Smooth muscle cell (in vitro differentiated cells): ENCODE measurements at regions not wholly inside any gene's neighbourhood (a gene's known extent, or its start where the extent isn't known, plus 50 kb on each side); places are given as distances from the start of the nearest gene placed in this dataset.

Experiments used
- DNase-seq: peaks from one replicate; lab custom pipeline; 2025; ENCODE audit not compliant: unreplicated experiment; lab: John Stamatoyannopoulos, UW
- H2AFZ ChIP-seq: fragments of 200-600 bp; sonication (generic); 2 replicates; pipeline ENCODE4 v1.6.0; 2016; ENCODE audit warnings: antibody characterized with exemption, low read depth, mild to moderate bottlenecking
- H3F3A ChIP-seq: fragments of 200-600 bp; sonication (generic); 2 replicates; pipeline ENCODE4 v1.6.0; 2017; ENCODE audit warnings: antibody characterized with exemption, low read depth
- H3K27ac ChIP-seq: fragments of 200-600 bp; sonication (generic); 2 replicates; pipeline ENCODE4 v1.5.1; 2016; ENCODE audit warnings: low read depth, mild to moderate bottlenecking
- H3K27me3 ChIP-seq: fragments of 200-600 bp; sonication (generic); 2 replicates; pipeline ENCODE4 v1.6.1; 2016; ENCODE audit warnings: low read depth, mild to moderate bottlenecking
- H3K36me3 ChIP-seq: fragments of 200-600 bp; sonication (generic); 2 replicates; pipeline ENCODE4 v1.5.1; 2016; ENCODE audit warnings: low read depth
- H3K4me1 ChIP-seq: fragments of 200-600 bp; sonication (generic); 2 replicates; pipeline ENCODE4 v1.5.1; 2016; ENCODE audit warnings: low read depth
- H3K4me2 ChIP-seq: fragments of 200-600 bp; sonication (generic); 2 replicates; pipeline ENCODE4 v1.6.0; 2016; ENCODE audit warnings: mild to moderate bottlenecking
- H3K4me3 ChIP-seq: fragments of 200-600 bp; sonication (generic); 2 replicates; pipeline ENCODE4 v1.5.1; 2016; ENCODE audit warnings: mild to moderate bottlenecking
- H3K79me2 ChIP-seq: fragments of 200-600 bp; sonication (generic); 2 replicates; pipeline ENCODE4 v1.6.0; 2016; ENCODE audit warnings: low read depth, mild to moderate bottlenecking
- H3K9ac ChIP-seq: fragments of 200-600 bp; sonication (generic); 2 replicates; pipeline ENCODE4 v1.6.0; 2016; ENCODE audit warnings: low read depth
- H3K9me3 ChIP-seq: fragments of 200-600 bp; sonication (generic); replicated peaks from 2 replicates; pipeline ENCODE4 v1.5.1; 2016; ENCODE audit warnings: low read depth
- H4K20me1 ChIP-seq: fragments of 200-600 bp; sonication (generic); 2 replicates; pipeline ENCODE4 v1.6.0; 2016; ENCODE audit warnings: low read depth
- CTCF ChIP-seq: fragments of 200-600 bp; sonication (generic); IDR thresholded peaks from 2 replicates; pipeline ENCODE4 v1.5.1; 2017; ENCODE audit warnings: borderline replicate concordance, mild to moderate bottlenecking, antibody characterized with exemption; ENCODE audit not compliant: insufficient read depth, poor library complexity, severe bottlenecking
- WGBS: methylation state at CpG from one replicate; pipeline ENCODE4 v1.1.7; 2016; ENCODE audit warnings: low lambda C conversion rate; 5-methylcytosine and 5-hydroxymethylcytosine counted together

GRCh38 chr1:232182236-232182635 lies 447.7 kb downstream of the SIPA1L2 start:
- Histone ChIP-seq H3F3A (no peaks in the 10 kb centered on the region), H4K20me1 (no peaks in the 10 kb centered on the region), H3K9me3 (no peaks in the 10 kb centered on the region), H3K4me3 (no peak overlapping the region), H3K27ac (no peak overlapping the region), H3K4me1 (no peaks in the 10 kb centered on the region), H3K27me3 (no peaks in the 10 kb centered on the region), H2AFZ (no peak overlapping the region), H3K36me3 (no peaks in the 10 kb centered on the region), H3K79me2 (no peaks in the 10 kb centered on the region), H3K4me2 (no peak overlapping the region), H3K9ac (no peak overlapping the region)
- WGBS = 79% methylated on average over 8 of the region's 8 CpGs
- no peak for TF ChIP-seq CTCF
- DNase-seq = no peak

- DNase-seq = no peak
Measured at GRCh38 chr1:232180779-232181136, 449.2 kb downstream of the SIPA1L2 start.

GRCh38 chr1:232179896-232180778 lies 449.8 kb downstream of the SIPA1L2 start:
- no peak for DNase-seq
- Histone ChIP-seq H3F3A (no peaks in the 10 kb centered on the region), H3K4me3 (no peak overlapping the region), H3K9me3 (no peaks in the 10 kb centered on the region), H3K27me3 (no peaks in the 10 kb centered on the region), H3K4me2 (no peak overlapping the region), H3K79me2 (no peaks in the 10 kb centered on the region), H3K36me3 (no peaks in the 10 kb centered on the region), H4K20me1 (no peaks in the 10 kb centered on the region), H3K9ac (no peak overlapping the region), H2AFZ (no peak overlapping the region), H3K27ac (no peak overlapping the region), H3K4me1 (no peaks in the 10 kb centered on the region)
- TF ChIP-seq CTCF = no peak
- WGBS = 75% methylated on average over 10 of the region's 10 CpGs

More at GRCh38 chr1:232180779-232181136, 449.2 kb downstream of the SIPA1L2 start:
- Histone ChIP-seq H2AFZ (no peak overlapping the region), H4K20me1 (no peaks in the 10 kb centered on the region), H3K36me3 (no peaks in the 10 kb centered on the region), H3F3A (no peaks in the 10 kb centered on the region), H3K27me3 (no peaks in the 10 kb centered on the region), H3K9me3 (no peaks in the 10 kb centered on the region), H3K79me2 (no peaks in the 10 kb centered on the region), H3K9ac (no peak overlapping the region), H3K4me1 (no peaks in the 10 kb centered on the region), H3K4me3 (no peak overlapping the region), H3K4me2 (no peak overlapping the region), H3K27ac (no peak overlapping the region)
- WGBS = 97% methylated on average over 3 of the region's 3 CpGs
- no peak for TF ChIP-seq CTCF

- 88% methylated on average over 2 of the region's 2 CpGs for WGBS
- TF ChIP-seq CTCF = no peak
- Histone ChIP-seq H3F3A (no peaks in the 10 kb centered on the region), H4K20me1 (no peaks in the 10 kb centered on the region), H3K4me3 (no peak overlapping the region), H3K79me2 (no peaks in the 10 kb centered on the region), H3K4me2 (no peak overlapping the region), H3K9me3 (no peaks in the 10 kb centered on the region), H2AFZ (no peak overlapping the region), H3K9ac (no peak overlapping the region), H3K36me3 (no peaks in the 10 kb centered on the region), H3K27me3 (no peaks in the 10 kb centered on the region), H3K4me1 (no peaks in the 10 kb centered on the region), H3K27ac (no peak overlapping the region)
- no peak for DNase-seq
Measured at GRCh38 chr1:232178191-232178590, 451.7 kb downstream of the SIPA1L2 start.
